ENCODE measurements at regions not wholly inside any gene's neighbourhood (a gene's known extent, or its start where the extent isn't known, plus 50 kb on each side); places are given as distances from the start of the nearest gene placed in this dataset.

- 46% methylated on average over 5 of the region's 5 CpGs for WGBS
- no peak for TF ChIP-seq POLR2AphosphoS5 (IDR thresholded peaks at IDR 0.05)
- no peak for TF ChIP-seq EP300 (IDR thresholded peaks at IDR 0.05)
- TF ChIP-seq CTCF (IDR thresholded peaks at IDR 0.05), result no peak
- TF ChIP-seq POLR2A (IDR thresholded peaks at IDR 0.05; ENCODE audit: low read depth), result no peak
- Histone ChIP-seq H3K27ac (replicated peaks in 1 of 4) (no peak overlapping the region), H3K36me3 (no peaks in the 10 kb centered on the region), H3K27me3 (no peaks in the 10 kb centered on the region), H3K9me3 (no peaks in the 10 kb centered on the region), H3K4me1 (no peaks in the 10 kb centered on the region), H3K4me3 (no peak overlapping the region)
- no peak for DNase-seq (ENCODE audit: extremely low spot score)
- intact Hi-C loops (cut with DNase I), result no loop called here
These were observed 258.7 kb upstream of the RASA1 start for GRCh38 chr5:87008751-87009560.

GRCh38 chr5:87010736-87011135 is 256.9 kb upstream of the RASA1 start:
- no peak for DNase-seq (ENCODE audit: extremely low spot score)
- Histone ChIP-seq H3K27me3 (no peaks in the 10 kb centered on the region), H3K36me3 (no peaks in the 10 kb centered on the region), H3K27ac (replicated peaks in 1 of 4) (no peak overlapping the region), H3K4me1 (no peaks in the 10 kb centered on the region), H3K9me3 (no peaks in the 10 kb centered on the region), H3K4me3 (no peak overlapping the region)
- intact Hi-C loops (cut with DNase I), result loop anchor here (10.0 kb wide), 1 partner anchor 126 kb away; no protein-coding TSS in a partner anchor
- no peak for TF ChIP-seq EP300 (IDR thresholded peaks at IDR 0.05)
- TF ChIP-seq CTCF (IDR thresholded peaks at IDR 0.05), result no peak
- TF ChIP-seq POLR2AphosphoS5 (IDR thresholded peaks at IDR 0.05), result no peak
- TF ChIP-seq POLR2A (IDR thresholded peaks at IDR 0.05; ENCODE audit: low read depth), result no peak
- WGBS, result 45% methylated on average over 3 of the region's 3 CpGs

GRCh38 chr5:87015901-87016300 is 251.8 kb upstream of the RASA1 start:
- H3K27ac ChIP-seq (replicated peaks in 1 of 4), result no peak overlapping the region
- no peak for TF ChIP-seq EP300 (IDR thresholded peaks at IDR 0.05)
- TF ChIP-seq POLR2A (IDR thresholded peaks at IDR 0.05; ENCODE audit: low read depth), result no peak
- TF ChIP-seq CTCF (IDR thresholded peaks at IDR 0.05), result no peak
- no peak for TF ChIP-seq POLR2AphosphoS5 (IDR thresholded peaks at IDR 0.05)
- DNase-seq (ENCODE audit: extremely low spot score), result no peak
- H3K36me3 ChIP-seq, result no peaks in the 10 kb centered on the region
- 62% methylated on average over 1 of the region's 1 CpG for WGBS
- H3K4me3 ChIP-seq, result no peak overlapping the region
- intact Hi-C loops (cut with DNase I), result loop anchor here (10.0 kb wide), 1 partner anchor 131 kb away; no protein-coding TSS in a partner anchor
- H3K9me3 ChIP-seq, result no peaks in the 10 kb centered on the region
- peaks cover 0 to 14% (median 8%) of the 10 kb centered on the region in 4 donors for H3K4me1 ChIP-seq
- H3K27me3 ChIP-seq, result no peaks in the 10 kb centered on the region

GRCh38 chr5:87020099-87020934 is 247.4 kb upstream of the RASA1 start:
- H3K4me1 ChIP-seq, result peaks cover 0 to 14% (median 8%) of the 10 kb centered on the region in 4 donors
- 20% methylated on average over 3 of the region's 4 CpGs for WGBS
- H3K4me3 ChIP-seq, result no peak overlapping the region
- peaks cover 0 to 3% (median 0%) of the 10 kb centered on the region in 4 donors for H3K27me3 ChIP-seq
- H3K9me3 ChIP-seq, result no peaks in the 10 kb centered on the region
- DNase-seq (ENCODE audit: extremely low spot score), result no peak
- TF ChIP-seq POLR2AphosphoS5 (IDR thresholded peaks at IDR 0.05) (no peak), CTCF (IDR thresholded peaks at IDR 0.05) (no peak), EP300 (IDR thresholded peaks at IDR 0.05) (no peak), POLR2A (IDR thresholded peaks at IDR 0.05; ENCODE audit: low read depth) (no peak)
- intact Hi-C loops (cut with DNase I), result no loop called here
- H3K36me3 ChIP-seq, result no peaks in the 10 kb centered on the region
- H3K27ac ChIP-seq (replicated peaks in 1 of 4), result peak overlapping the region in 1 of 4 donors; percentile 36

All from esophagus muscularis mucosa (tissue), 4 donors.